CD4-positive, alpha-beta T cell treated with Interleukin-4 for 1 hour (primary cell): ENCODE measurements at regions not wholly inside any gene's neighbourhood (a gene's known extent, or its start where the extent isn't known, plus 50 kb on each side); places are given as distances from the start of the nearest gene placed in this dataset.
"Not testable (repeated sequence)": the region's sequence is repeated elsewhere in the genome, so short reads cannot be mapped to it uniquely, and the experiment has no call there.

ENCODE experiments used
- DNase-seq, 2 donors: peaks; one replicate each; pipeline ENCODE4 v3.0.0-alpha.2; 2020 to 2022

DNA sequence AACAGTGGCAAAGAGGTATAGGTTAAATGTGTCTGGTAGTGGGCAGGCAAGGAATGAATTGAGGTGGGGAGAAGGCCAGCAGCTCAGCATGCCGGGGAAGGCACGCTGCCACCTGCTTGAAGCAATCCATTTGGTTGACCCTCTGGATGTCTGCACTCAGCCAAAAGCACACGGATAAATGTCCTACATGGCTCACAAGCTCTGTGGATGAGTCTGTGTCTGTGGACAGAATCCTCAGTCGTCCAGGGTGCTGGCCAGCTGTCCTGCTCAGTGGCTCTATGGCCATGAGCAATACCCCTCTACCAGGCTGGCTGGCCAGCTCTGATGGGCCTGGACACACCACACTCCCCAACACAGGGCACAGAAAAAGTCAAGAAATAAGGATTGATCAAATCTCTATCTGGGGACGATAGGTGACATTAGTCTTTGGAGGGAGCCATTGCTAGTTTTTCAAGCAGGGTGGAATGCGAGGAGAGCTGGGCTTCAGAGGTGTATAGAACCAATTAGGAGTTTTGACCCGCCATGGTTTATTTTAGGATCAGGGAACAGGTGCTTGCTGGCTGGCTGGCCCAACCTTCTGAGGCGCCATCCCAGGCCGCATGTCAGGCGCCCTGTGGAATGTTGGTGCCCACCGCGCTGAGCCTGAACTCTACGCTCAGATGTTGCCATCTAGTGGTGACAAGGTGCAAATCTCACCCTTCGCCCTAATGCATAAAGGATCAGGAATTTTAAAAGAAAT, 493.4 kb downstream of the TNS3 start:
- peak in 1 of 2 donors; percentile 32 for DNase-seq

DNA sequence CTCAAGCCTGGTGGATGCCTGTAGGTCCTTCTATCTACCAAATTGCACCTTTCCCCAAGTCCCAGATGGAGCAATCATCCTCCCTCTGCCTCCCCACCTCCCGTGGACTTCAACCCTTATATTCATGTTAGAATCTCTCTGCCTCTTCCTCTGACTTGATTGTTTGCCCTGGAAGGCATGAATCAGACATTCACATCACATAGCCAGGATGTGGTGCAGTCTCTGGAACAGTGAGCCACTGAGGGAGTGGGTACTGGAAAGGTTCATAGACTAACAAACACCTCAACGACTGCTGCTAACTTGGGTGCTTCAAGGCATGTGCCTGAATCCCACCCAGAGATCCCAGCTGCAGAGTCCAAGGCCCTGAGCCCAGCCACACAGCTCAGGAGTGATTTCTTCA, 494.0 kb downstream of the TNS3 start:
- no peak for DNase-seq

DNA sequence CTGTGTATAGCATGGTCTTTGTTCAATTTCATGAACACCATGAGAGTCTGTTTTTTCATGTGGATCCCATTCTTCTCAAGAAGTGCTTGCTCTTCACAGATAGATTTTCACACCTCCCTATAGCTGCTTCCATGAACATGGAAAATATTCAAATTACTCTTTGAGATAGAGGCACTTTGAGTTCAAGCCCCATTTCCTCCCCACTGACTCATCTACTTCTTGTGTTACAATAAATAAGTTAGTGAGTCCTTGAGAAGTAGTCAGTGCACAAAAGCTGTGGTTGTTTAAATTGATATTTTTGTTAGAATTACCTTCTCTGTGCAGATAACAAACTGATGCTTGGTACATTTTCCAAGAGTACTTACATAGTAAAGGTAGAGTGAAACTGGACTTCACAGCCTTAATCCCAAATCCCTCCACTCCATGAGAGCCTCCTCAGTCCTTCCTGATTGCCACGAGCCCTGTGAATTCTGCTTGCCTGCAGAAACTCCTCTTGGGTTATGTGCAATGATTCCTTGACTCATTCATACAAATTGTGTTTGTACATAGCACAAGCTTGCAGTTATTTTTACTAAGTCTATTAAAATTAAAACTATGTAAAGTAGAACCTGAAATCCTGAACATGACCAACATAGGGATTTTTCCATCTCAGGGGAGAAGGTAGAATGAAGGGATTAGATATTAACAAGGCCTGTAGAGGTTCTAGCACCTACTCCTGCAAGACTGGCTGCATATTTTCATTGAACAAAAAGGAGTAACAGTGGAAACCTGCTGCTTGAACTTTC, 496.2 kb downstream of the TNS3 start:
- no peak for DNase-seq

DNA sequence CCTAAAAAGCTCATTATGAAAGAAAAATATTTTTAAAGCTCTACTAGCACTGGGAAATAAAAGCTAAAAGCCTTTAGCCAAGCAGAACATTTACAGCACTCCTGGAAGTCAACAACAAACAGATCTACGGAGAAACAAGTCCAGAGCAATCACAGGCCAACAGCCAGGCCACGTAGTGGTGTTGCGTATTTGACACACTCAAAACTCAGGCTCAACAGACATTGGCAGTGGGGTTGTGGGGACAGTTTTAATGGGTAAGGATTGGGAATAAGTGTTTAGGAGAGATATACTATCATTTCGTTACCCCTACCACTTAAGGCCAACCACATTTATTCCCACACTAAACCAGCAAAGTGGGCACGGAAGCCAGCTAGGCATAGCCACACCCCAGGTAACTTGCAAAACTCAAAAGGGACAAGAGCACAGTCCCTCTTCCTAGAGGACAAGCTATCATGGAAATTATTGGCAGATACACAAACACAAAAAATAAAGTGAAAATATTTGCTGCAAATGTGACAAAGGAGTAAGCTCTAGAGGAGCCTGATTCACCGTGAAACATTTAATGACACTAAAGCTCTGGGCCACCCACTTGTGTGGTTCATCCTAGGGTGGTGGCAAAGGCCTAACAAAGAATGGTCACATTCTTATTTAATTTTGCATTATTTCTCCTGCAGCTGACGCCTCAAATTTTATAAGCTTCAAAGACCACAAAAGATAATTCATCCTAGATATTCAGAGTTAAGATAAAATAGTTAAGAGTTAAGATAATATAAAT, 498.2 kb downstream of the TNS3 start:
- no peak for DNase-seq

DNA sequence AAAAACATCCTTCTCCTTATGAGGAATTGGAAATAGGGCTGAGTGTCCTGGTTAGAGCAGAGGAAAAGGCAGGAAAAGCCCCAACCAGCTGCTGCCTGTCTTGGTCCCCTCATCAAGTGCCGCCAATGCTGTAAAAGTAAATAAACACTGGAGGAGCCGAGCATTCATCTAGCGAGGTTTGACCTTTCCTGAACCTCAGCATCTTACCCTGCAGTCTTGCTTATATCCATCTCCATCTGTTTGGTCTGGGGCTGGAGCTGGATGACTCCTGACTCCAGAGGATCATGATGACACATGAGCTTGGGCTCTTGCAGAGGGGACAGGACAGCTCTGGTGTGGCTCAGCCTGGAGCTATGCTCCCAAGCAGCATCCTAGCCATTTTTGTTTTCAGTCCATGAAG, 501.1 kb downstream of the TNS3 start:
- no peak for DNase-seq

DNA sequence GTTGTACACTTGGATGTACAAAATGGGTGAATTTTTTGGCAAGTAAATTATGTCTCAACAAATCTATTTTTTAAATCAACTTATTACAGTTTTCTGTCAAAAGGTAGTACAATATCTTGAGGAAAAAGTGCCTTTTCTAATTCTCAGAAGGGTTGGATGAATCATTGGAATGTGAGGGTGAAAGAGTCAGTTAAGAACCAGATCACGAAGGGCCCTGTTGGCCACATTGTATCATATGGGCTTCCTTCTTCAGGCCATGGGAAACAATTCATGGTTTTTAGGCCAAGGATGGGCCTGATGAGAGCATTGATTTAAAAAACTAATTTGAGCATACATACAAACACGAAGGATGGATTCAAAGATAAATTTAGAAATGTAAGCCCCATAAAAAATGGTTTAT, 503.7 kb downstream of the TNS3 start:
- DNase-seq = no peak

DNA sequence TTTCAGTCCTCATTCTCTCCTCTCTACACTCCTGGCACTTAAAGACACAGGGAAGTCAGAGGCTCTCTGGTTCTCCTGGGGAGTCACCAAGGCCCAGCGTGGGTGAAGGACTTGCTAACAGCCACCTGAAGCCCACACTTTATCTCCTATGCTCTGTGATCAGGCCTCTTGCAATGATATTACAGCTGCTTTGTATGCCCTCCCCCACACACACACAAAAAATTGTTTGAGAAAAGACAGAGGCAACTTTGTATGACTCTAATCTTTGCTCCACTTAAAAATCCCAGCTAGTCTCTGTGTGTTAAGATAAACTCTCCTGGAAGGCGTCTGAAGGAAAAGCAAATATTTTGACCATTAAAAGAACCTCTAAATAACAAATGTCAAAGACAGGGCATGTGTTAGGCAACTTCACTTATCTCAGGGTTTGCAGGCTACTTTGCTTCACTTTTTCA, 507.2 kb downstream of the TNS3 start:
- no peak for DNase-seq

DNA sequence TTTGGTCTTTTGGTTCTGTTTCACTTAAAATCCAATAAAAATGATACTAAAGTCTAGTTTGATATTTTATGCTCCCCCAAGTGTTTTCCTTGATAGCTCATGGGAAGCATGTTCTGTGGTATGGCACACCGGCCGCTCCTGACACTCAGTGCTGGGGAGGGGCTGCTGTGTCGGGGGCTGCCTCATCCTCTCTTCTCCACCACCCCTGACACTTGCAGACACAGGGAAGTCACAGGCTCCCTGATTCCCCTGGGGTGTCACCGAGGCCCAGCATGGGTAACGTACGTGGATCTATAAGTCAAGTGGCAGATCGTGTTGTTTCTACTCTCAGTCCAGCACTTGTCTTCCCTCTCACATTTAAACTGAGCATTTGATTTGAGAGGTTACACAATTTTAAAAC, 508.6 kb downstream of the TNS3 start:
- DNase-seq = no peak

DNA sequence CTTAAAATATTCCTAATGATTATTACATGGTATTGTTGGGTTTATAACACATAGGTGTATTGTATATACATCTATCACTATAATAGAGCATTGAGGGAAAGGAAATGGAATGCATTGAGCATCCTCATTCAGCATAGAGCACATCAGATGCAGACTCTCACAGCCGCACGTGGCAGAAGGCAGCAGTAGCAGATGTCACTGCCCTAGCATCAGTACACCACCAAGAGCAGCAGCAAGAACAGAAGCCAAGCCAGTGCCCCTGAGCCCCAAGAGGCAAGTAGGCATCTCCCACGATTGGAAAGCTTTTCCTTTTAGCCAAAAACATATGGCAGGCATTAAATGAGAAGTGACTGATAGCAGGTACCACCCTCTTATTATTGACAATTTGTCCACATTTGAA, 510.0 kb downstream of the TNS3 start:
- no peak for DNase-seq

DNA sequence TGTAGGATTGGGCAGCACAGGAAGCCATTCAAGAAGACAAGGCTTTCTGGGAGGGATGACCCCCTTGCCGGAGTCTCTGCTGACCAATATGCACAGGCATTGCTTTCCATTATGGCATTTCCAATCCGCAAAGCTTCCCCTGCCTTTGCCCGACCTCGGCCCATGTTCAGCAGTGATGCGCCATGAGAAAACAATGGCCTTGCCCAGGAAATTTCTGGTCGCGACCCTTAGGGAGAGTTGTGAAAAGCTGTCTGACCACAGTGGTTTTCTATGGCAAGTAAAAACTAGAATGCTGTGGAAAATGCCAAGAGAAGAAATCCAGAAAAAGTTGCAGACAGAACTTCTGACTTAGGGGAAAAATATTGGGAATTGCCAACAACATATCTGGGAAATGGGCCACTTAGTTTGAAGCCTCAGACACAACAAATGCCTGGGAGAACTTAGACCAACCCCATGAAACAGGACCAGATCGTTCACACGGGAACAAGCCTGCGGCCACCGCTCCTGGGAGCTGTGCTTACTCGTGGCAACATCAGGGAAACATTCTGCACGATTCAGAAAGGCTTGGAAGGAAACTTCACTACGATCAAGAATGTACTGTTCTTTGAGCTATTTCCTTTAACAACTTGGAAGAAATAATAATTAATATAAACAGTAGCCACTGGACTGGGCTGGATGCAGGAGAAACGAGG, 512.4 kb downstream of the TNS3 start:
- no peak for DNase-seq

DNA sequence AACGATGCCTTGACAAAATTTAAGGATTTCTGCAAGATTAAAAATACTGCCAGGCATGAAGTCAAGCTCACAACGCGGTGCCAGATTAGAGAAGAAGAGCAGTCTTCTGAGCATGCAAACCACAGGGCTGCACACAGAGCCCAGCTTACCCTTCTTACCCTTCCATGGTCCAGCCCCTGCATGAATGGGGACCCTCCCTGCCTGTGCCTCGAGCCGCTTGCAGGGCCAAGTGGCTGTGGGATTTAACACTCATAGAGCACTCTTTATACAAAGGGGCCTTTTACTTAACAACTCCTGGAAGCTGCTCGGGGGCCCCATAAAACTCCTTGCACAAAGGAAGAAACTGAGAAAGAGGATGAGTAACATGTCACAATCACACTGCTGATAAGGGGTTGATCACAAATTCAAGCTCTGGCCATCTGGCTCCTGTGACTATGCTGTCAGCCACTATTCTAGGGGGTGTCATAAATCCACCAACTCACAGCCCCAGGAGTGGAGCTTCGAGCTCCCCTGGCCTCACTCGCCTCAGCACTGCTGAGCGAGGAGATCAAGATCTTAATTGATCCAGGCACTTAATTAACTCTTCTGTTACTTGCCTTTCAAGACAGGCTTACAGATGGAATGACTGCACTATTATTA, 514.8 kb downstream of the TNS3 start:
- no peak for DNase-seq

DNA sequence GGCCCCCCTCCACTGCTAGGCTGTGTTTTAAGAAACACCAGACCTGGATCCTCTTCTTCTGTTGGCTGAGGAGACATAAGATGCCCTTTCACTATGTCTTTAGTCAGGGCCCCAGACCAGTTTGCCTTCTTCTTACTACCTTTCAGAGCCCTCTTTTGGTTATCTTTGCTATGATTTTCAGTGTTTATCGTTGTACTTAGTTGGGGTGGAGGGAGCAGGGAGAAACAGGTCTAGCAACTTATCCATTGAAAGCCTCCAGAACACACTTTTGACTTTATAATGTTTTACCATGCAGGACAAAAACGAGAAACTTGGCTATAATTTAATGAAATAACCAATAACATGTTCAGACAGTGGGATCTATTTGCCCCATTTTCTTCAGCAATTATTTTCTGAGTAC, 525.2 kb downstream of the TNS3 start:
- no peak for DNase-seq

DNA sequence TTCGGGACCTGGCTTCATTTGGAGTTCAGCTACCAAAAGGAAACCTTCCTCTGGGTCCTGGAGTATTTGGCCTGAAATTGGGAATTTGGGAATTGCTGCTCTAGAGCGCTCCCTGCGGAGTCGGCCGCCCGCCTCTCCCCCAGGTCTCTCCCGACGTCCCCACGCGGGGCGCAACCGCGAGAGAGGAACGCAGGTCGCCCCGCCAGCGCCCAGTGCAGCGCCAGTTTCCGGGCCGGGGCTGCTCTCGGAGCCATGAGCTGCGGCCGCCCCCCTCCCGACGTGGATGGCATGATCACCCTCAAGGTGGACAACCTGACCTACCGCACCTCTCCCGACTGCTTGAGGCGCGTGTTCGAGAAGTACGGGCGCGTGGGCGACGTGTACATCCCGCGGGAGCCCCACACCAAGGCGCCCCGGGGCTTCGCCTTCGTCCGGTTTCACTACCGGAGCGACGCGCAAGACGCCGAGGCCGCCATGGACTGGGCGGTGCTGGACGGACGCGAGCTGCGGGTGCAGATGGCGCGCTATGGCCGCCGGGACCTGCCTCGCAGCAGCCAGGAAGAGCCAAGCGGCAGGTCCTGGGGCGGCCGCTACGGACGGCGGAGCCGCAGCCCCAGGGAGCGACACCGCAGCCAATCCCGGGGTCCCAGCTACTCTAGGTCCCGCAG, 529.2 kb downstream of the TNS3 start:
- DNase-seq = not testable (repeated sequence)

DNA sequence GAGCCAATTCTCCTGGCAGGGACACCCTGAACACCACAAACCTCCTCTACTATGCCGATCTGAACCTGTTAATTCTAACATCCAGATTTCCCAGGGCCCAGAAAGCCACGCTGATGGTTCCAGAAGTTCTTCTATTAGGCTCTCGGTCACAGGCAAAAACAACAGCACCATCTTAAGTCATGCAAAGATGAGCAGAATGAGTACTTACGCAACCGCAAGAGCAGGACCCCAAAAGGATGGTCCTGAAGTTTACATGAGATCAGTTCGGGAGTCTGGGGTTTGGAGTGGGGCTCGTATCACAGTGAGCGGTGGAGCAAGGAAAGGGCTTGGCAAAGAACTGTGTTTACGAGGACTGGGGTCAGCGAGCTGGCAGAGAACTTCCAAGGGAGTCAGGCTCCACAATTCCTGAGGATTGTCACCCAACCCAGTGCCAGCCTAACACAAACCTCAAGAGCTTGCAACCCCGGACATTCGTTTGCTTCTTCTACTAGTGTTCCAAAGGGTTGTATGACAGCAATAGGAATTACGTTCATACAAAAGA, 532.6 kb downstream of the TNS3 start:
- no peak for DNase-seq

DNA sequence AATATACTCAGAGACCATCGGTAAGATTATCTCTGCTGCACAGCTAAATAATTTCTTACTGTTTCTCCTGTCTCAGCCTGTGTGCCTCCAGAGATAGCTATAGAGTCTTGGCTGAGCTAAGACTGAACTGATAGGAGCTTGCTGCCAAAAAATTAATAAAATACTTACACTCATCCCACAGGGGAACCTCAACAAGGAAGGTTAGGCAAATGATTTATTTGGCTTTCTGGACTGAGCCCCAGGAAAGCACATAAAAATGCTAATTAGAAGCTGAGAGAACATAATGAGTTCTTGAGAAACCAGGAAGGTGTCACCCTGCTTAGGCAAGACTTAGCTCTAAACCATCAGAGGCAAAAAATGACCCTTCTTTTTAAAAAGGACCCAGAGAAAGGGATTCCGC, 534.5 kb downstream of the TNS3 start:
- no peak for DNase-seq

DNA sequence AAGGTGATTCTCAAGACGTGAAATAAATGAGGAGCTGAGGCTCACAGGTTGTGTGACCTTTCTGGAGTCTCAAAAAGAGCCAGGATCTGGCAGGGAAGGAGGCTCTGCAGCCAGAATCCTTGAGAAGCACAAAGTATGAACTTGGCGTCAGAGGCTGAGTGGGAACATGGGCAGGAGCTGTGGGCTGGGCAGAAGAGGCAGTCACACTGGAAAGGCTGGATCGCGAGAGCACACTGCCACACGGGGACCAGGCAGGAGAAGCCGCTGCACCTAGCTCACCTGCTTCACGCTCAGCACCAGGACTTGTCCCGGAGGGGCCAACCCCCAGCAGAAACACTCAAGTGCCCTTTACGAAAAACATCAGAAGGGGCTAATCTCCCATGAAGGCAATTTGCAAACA, 535.0 kb downstream of the TNS3 start:
- no peak for DNase-seq

DNA sequence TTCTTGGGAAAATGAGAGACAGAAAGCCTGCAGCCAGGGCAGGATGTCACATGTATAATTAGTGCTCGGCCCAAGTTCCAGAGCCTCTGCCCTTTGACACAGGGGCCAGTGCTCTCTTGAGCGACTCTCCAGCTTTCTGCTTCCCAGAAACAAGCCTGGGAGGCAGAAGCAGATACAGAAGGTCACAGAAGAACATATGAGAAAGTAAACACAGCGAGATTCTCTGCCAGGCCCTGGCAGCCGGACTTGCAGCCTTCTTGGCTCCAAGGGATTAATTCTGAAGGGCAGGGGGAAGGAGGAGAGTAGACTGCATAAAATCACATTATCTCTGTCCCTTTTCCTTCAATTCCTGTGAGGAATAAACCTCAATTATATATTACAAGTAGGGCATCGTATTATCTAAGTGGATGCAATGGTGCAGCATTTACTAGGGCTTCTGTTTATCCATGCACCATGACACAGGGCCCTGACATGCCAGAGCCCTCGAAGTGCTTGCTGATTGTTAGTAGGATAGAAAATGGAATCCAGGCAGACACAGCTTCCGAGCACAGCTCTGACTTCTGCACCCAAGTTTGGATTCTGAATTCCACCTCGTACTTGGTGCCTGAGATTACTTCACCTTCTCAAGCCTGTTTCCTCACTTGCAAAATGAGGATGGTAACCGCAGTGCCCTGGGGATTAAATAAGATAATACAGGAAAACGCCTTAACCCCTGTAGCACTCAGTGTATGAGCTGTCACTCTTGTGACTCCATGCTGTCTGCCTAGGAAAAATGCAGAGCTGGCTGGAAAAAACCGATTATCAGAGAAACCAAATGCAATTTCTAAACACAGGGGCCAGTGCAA, 536.5 kb downstream of the TNS3 start:
- DNase-seq = no peak

DNA sequence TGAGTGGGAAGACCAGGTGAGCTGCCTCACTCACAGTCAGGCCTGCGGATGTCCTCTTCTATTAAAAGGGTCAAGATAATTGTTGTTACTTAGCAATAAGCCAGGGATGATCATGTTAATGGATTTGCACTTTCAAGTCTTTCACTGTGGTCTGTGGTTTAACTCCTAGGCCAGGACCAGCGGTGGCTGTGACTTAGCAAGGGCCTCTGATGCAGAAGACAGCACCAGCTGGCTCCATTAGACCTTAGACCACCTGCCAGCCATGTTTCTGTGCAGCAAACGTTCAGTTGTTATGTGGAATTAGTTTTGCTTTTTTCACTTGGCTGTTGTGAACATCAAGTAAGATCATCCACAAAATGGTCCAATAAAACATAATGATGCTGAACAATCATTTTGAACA, 537.3 kb downstream of the TNS3 start:
- no peak for DNase-seq

DNA sequence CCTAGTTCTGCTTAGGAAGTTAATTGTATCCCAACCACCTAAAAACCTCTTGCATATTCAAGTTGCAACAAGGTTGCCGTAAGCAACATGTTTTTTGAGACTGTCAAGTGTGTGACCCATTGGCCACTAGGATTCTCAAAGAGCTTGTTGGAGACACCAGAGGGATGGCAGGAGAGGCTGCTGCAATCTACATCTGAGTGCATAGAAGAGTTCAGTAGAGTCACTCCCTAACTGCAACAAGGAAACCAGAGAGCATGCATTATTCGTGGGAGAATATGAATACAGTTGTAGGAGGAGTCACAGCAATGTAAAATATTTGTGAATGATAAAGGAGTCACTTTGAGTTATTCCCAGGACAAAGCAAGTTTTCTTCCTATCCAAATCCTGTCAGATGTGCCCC, 538.6 kb downstream of the TNS3 start:
- no peak for DNase-seq

DNA sequence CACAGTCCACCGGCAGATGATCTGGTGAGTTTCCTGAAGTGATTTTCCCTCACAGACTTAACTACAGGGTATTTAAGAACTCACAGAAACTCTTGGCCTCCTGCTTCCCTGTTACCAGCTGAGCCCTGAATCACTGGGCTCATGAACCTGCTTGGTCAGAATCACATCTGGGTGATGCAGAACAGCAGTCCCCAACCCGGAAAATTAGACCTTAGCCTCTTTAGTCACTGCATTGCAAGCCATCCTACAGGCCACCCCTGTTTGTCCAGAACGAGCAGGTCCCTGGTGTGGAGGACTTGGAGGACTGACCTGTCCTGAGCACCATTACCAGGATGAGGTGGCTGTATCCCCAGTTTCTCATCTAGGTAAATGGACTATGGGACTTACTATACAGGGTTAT, 539.2 kb downstream of the TNS3 start:
- no peak for DNase-seq
